OCI-LY7 (cell line): ENCODE measurements at regions not wholly inside any gene's neighbourhood (a gene's known extent, or its start where the extent isn't known, plus 50 kb on each side); places are given as distances from the start of the nearest gene placed in this dataset.

ENCODE experiments used
- BruUV-seq: library from RNA; stranded (reverse); fragments of 400-500 nt; replicated peaks from 2 replicates; lab custom pipeline; 2021; lab: Mats Ljungman, UMichigan
- CTCF ChIA-PET: fragments of 300-600 bp; sonication (Branson Sonifier 250); formaldehyde crosslinking; loops from one replicate; lab custom pipeline; 2022; ENCODE audit warnings: antibody characterized with exemption; ENCODE audit not compliant: unreplicated experiment; lab: Charles Lee
- POLR2A ChIA-PET: fragments of 300-600 bp; sonication (Branson Sonifier 250); formaldehyde crosslinking; loops from one replicate; lab custom pipeline; 2022; ENCODE audit warnings: antibody characterized with exemption; lab: Charles Lee
- DNase-seq: peaks from one replicate; pipeline ENCODE4 v3.0.0-alpha.2; 2015; ENCODE audit warnings: low spot score
- H2AFZ ChIP-seq: fragments of 200-600 bp; sonication (generic), shearing (Covaris generic); 2 replicates; pipeline ENCODE4 v1.6.1; 2014; ENCODE audit warnings: mild to moderate bottlenecking, antibody characterized with exemption, low read length, moderate library complexity
- H3K27ac ChIP-seq: fragments of 200-600 bp; sonication (generic); 2 replicates; pipeline ENCODE4 v1.5.1; 2014; ENCODE audit warnings: mixed run types, low read depth, mild to moderate bottlenecking, moderate library complexity, low read length, inconsistent platforms; ENCODE audit not compliant: poor library complexity, severe bottlenecking
- H3K36me3 ChIP-seq: fragments of 200-600 bp; sonication (generic); 2 replicates; pipeline ENCODE4 v1.6.1; 2014; ENCODE audit warnings: mild to moderate bottlenecking, antibody characterized with exemption, low read length, moderate library complexity, mixed read lengths; ENCODE audit not compliant: insufficient read depth
- H3K4me1 ChIP-seq: fragments of 200-600 bp; sonication (generic); 2 replicates; pipeline ENCODE4 v1.5.1; 2014; ENCODE audit warnings: mild to moderate bottlenecking, low read length; ENCODE audit not compliant: insufficient read depth, poor library complexity, severe bottlenecking
- H3K4me2 ChIP-seq: fragments of 200-600 bp; sonication (generic); 2 replicates; pipeline ENCODE4 v1.6.1; 2014; ENCODE audit warnings: mild to moderate bottlenecking, low read length
- H3K4me3 ChIP-seq: fragments of 200-600 bp; sonication (generic); 2 replicates; pipeline ENCODE4 v1.5.1; 2014; ENCODE audit warnings: mild to moderate bottlenecking, low read depth, low read length; ENCODE audit not compliant: poor library complexity, severe bottlenecking
- H3K79me2 ChIP-seq: fragments of 200-600 bp; sonication (generic); 2 replicates; pipeline ENCODE4 v1.6.1; 2016; ENCODE audit warnings: low read depth, mild to moderate bottlenecking, low read length, moderate library complexity, mixed read lengths; ENCODE audit not compliant: insufficient read depth
- H3K9me2 ChIP-seq: fragments of 200-600 bp; sonication (generic); 2 replicates; pipeline ENCODE4 v1.6.1; 2016; ENCODE audit warnings: mild to moderate bottlenecking, low read length, mixed read lengths; ENCODE audit not compliant: insufficient read depth
- H3K9me3 ChIP-seq: fragments of 200-600 bp; sonication (generic); 2 replicates; pipeline ENCODE4 v1.6.1; 2014; ENCODE audit warnings: mild to moderate bottlenecking, mixed run types, low read length, mixed read lengths
- H4K20me1 ChIP-seq: fragments of 200-600 bp; sonication (generic); 2 replicates; pipeline ENCODE4 v1.6.1; 2014; ENCODE audit warnings: mild to moderate bottlenecking, antibody characterized with exemption, low read length, moderate library complexity, mixed read lengths; ENCODE audit not compliant: insufficient read depth
- CTCF ChIP-seq: fragments of 200-600 bp; sonication (generic); conservative IDR thresholded peaks from 2 replicates; pipeline ENCODE4 v1.5.1; 2014; ENCODE audit warnings: mild to moderate bottlenecking, antibody characterized with exemption, low read length, moderate library complexity, mixed read lengths
- EZH2phosphoT487 ChIP-seq: fragments of 200-600 bp; sonication (generic); IDR thresholded peaks from 2 replicates; pipeline ENCODE4 v1.6.1; 2018; ENCODE audit warnings: low read depth, borderline replicate concordance, mild to moderate bottlenecking, mixed run types, antibody characterized with exemption, low read length, moderate library complexity, mixed read lengths
- intact Hi-C: fragments of 100-400 bp; cut with micrococcal nuclease; formaldehyde crosslinking; loops from one replicate; pipeline ENCODE4 v1.10.0; 2022; ENCODE audit not compliant: unreplicated experiment

- no TSS peak for BruUV-seq
Measured at GRCh38 chr4:101458473-101458872, 111.1 kb upstream of the PPP3CA start.

GRCh38 chr4:101451086-101451485 lies 103.8 kb upstream of the PPP3CA start:
- BruUV-seq = no TSS peak
- H2AFZ ChIP-seq = no peak overlapping the region
- H3K9me2 ChIP-seq = no peaks in the 10 kb centered on the region
- H3K27ac ChIP-seq = no peak overlapping the region
- TF ChIP-seq CTCF (no peak), EZH2phosphoT487 (no peak)
- H3K36me3 ChIP-seq = no peaks in the 10 kb centered on the region
- no peak overlapping the region for H3K4me3 ChIP-seq
- H3K9me3 ChIP-seq = no peaks in the 10 kb centered on the region
- DNase-seq = no peak
- no peaks in the 10 kb centered on the region for H3K4me1 ChIP-seq
- no peak overlapping the region for H3K4me2 ChIP-seq
- intact Hi-C loops = no loop called here
- H3K79me2 ChIP-seq = no peaks in the 10 kb centered on the region
- no peaks in the 10 kb centered on the region for H4K20me1 ChIP-seq
- CTCF ChIA-PET = no interaction called here
- POLR2A ChIA-PET = no interaction called here

More at GRCh38 chr4:101458473-101458872, 111.1 kb upstream of the PPP3CA start:
- intact Hi-C loops = no loop called here
- H3K9me3 ChIP-seq = no peaks in the 10 kb centered on the region
- H3K27ac ChIP-seq = no peak overlapping the region
- no peak for DNase-seq
- no peaks in the 10 kb centered on the region for H3K9me2 ChIP-seq
- no peaks in the 10 kb centered on the region for H3K36me3 ChIP-seq
- H2AFZ ChIP-seq = no peak overlapping the region
- no peak for TF ChIP-seq EZH2phosphoT487
- no peak for TF ChIP-seq CTCF
- ChIA-PET POLR2A (interaction anchor here (0.6 kb wide), 1 partner anchor 31 kb away, joined by 4 read pairs; no protein-coding TSS in a partner anchor), CTCF (no interaction called here)
- H3K4me3 ChIP-seq = no peak overlapping the region
- H3K4me2 ChIP-seq = no peak overlapping the region
- H3K4me1 ChIP-seq = no peaks in the 10 kb centered on the region
- no peaks in the 10 kb centered on the region for H4K20me1 ChIP-seq
- no peaks in the 10 kb centered on the region for H3K79me2 ChIP-seq

GRCh38 chr4:101441446-101441845 lies 94.1 kb upstream of the PPP3CA start:
- H3K4me2 ChIP-seq = no peak overlapping the region
- DNase-seq = no peak
- TF ChIP-seq CTCF (no peak), EZH2phosphoT487 (no peak)
- intact Hi-C loops = no loop called here
- BruUV-seq = no TSS peak
- no peaks in the 10 kb centered on the region for H3K4me1 ChIP-seq
- no peaks in the 10 kb centered on the region for H3K79me2 ChIP-seq
- ChIA-PET POLR2A (no interaction called here), CTCF (no interaction called here)
- no peak overlapping the region for H2AFZ ChIP-seq
- no peaks in the 10 kb centered on the region for H3K9me2 ChIP-seq
- H4K20me1 ChIP-seq = no peaks in the 10 kb centered on the region
- no peaks in the 10 kb centered on the region for H3K9me3 ChIP-seq
- H3K36me3 ChIP-seq = no peaks in the 10 kb centered on the region
- H3K27ac ChIP-seq = no peak overlapping the region
- no peak overlapping the region for H3K4me3 ChIP-seq
